CD14-positive monocyte (primary cell): ENCODE measurements at regions not wholly inside any gene's neighbourhood (a gene's known extent, or its start where the extent isn't known, plus 50 kb on each side); places are given as distances from the start of the nearest gene placed in this dataset.

Experiments used
- DNase-seq, 3 donors: peaks; one replicate each; pipeline ENCODE4 v3.0.0-alpha.2; 2011 to 2022
- H2AFZ ChIP-seq: 2 replicates; pipeline ENCODE4 v1.6.0; 2012; ENCODE audit warnings: mild to moderate bottlenecking, low read depth, low read length, inconsistent platforms; ENCODE audit not compliant: insufficient read depth, poor library complexity, severe bottlenecking
- H3K27ac ChIP-seq, 2 donors: 1 replicate in 1 of 2; 2 replicates in 1 of 2; pipeline ENCODE4 v1.5.1; 2012 to 2013; ENCODE audit warnings: low read length in 2 of 2, control low read depth in 1 of 2, inconsistent platforms in 1 of 2, low read depth in 1 of 2, mild to moderate bottlenecking in 1 of 2
- H3K27me3 ChIP-seq, 2 donors: one replicate each; pipeline versions ENCODE4 v1.6.0 to v1.6.1; 2011 to 2013; ENCODE audit warnings: low read length in 2 of 2; ENCODE audit not compliant: control insufficient read depth in 2 of 2, insufficient read depth in 2 of 2
- H3K36me3 ChIP-seq, 2 donors: replicated peaks in 1 of 2; 1 replicate in 1 of 2; 2 replicates in 1 of 2; pipeline versions ENCODE4 v1.5.1 to v1.6.1; 2012 to 2013; ENCODE audit warnings: low read length in 2 of 2, control low read depth in 1 of 2, inconsistent platforms in 1 of 2, mild to moderate bottlenecking in 1 of 2; ENCODE audit not compliant: insufficient read depth in 2 of 2, control insufficient read depth in 1 of 2
- H3K4me1 ChIP-seq, 2 donors: 1 replicate in 1 of 2; 2 replicates in 1 of 2; pipeline versions ENCODE4 v1.5.1 to v1.6.1; 2012 to 2013; ENCODE audit warnings: low read length in 2 of 2, control low read depth in 1 of 2, inconsistent platforms in 1 of 2, mild to moderate bottlenecking in 1 of 2, moderate library complexity in 1 of 2; ENCODE audit not compliant: insufficient read depth in 2 of 2, control insufficient read depth in 1 of 2
- H3K4me2 ChIP-seq: replicated peaks from 2 replicates; pipeline ENCODE3; 2012; ENCODE audit warnings: low read length, moderate library complexity, mild to moderate bottlenecking; ENCODE audit not compliant: poor library complexity, severe bottlenecking; ENCODE audit errors: extremely low read depth
- H3K4me3 ChIP-seq, 3 experiments: fragments of 200-600 bp in 1 of 3; sonication (generic) in 1 of 3; replicated peaks in 1 of 3; 1 replicate in 2 of 3; 2 replicates in 1 of 3; pipeline ENCODE4 v1.5.1; 2011 to 2013; ENCODE audit warnings: low read length in 3 of 3, mild to moderate bottlenecking in 3 of 3, control low read depth in 2 of 3, low read depth in 2 of 3, inconsistent platforms in 1 of 3, moderate library complexity in 1 of 3
- H3K79me2 ChIP-seq: 2 replicates; pipeline ENCODE4 v1.6.0; 2012; ENCODE audit warnings: mild to moderate bottlenecking, control low read depth, inconsistent platforms, low read length, moderate library complexity; ENCODE audit not compliant: insufficient read depth
- H3K9ac ChIP-seq: 2 replicates; pipeline ENCODE4 v1.6.0; 2017; ENCODE audit warnings: low read length, mild to moderate bottlenecking; ENCODE audit not compliant: insufficient read depth, poor library complexity, severe bottlenecking
- H3K9me3 ChIP-seq, 2 donors: replicated peaks in 1 of 2; 1 replicate in 1 of 2; 2 replicates in 1 of 2; pipeline versions ENCODE4 v1.5.1 to v1.6.1; 2012 to 2013; ENCODE audit warnings: low read length in 2 of 2, control low read depth in 1 of 2; ENCODE audit not compliant: control insufficient read depth in 1 of 2, insufficient read depth in 1 of 2
- H4K20me1 ChIP-seq: 2 replicates; pipeline ENCODE4 v1.6.0; 2012; ENCODE audit warnings: mild to moderate bottlenecking, low read length, control low read depth, moderate library complexity; ENCODE audit not compliant: insufficient read depth
- H3K27ac Mint-ChIP-seq, 7 donors: one replicate each; pipeline ENCODE4 v1.8.0; 2020; ENCODE audit warnings: mild to moderate bottlenecking in 7 of 7, mixed read lengths in 7 of 7, moderate library complexity in 6 of 7, inconsistent platforms in 2 of 7
- H3K27me3 Mint-ChIP-seq, 3 donors: one replicate each; pipeline ENCODE4 v1.8.0; 2021 to 2022; ENCODE audit warnings: low read depth in 3 of 3, mild to moderate bottlenecking in 3 of 3, mixed read lengths in 3 of 3, moderate library complexity in 3 of 3, inconsistent platforms in 1 of 3
- H3K36me3 Mint-ChIP-seq, 2 donors: one replicate each; pipeline ENCODE4 v1.8.0; 2020; ENCODE audit warnings: mixed read lengths in 2 of 2, inconsistent platforms in 1 of 2, mild to moderate bottlenecking in 1 of 2
- H3K4me1 Mint-ChIP-seq: one replicate; pipeline ENCODE4 v1.8.0; 2020; ENCODE audit warnings: mild to moderate bottlenecking, mixed read lengths
- H3K4me3 Mint-ChIP-seq, 2 donors: one replicate each; pipeline ENCODE4 v1.8.0; 2020; ENCODE audit warnings: mild to moderate bottlenecking in 2 of 2, mixed read lengths in 2 of 2, moderate library complexity in 1 of 2
- H3K9me3 Mint-ChIP-seq, 7 donors: one replicate each; pipeline ENCODE4 v1.8.0; 2020 to 2022; ENCODE audit warnings: mixed read lengths in 7 of 7, mild to moderate bottlenecking in 6 of 7, moderate library complexity in 6 of 7, inconsistent platforms in 2 of 7
- WGBS: methylation state at CpG from one replicate; pipeline ENCODE4 v1.1.5; 2013; ENCODE audit warnings: missing lambda C conversion rate; ENCODE audit not compliant: insufficient coverage; 5-methylcytosine and 5-hydroxymethylcytosine counted together
- intact Hi-C, 2 donors: fragments of 100-400 bp; cut with micrococcal nuclease; formaldehyde crosslinking; loops; one replicate each; pipeline versions ENCODE4 v1.15.0 to v1.15.1; 2023
- TF ChIP-seq, protein P1 (sequence below): fragments of 200-600 bp; IDR thresholded peaks from one replicate; pipeline ENCODE4 v1.8.0; 2022; ENCODE audit warnings: antibody characterized with exemption, mild to moderate bottlenecking

DNA sequence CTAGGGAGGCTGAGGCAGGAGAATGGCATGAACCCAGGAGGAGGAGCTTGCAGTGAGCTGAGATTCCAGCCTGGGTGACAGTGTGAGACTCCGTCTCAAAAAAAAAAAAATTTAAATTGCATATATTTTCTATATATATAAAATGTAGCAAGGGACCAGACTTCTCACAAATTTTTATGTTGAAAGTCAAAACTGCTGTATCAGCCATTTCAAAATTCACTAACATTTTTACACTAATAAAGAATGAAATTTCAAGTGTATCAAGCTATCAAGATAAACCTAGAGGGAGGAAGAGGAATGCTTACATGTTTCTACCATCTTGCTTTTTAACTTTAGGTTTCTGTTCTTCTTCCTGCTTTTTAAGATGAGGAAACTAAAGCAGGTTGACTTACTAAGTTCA is 464.0 kb downstream of the KCNJ3 start:
- Histone ChIP-seq H3K27me3 (no peaks in the 10 kb centered on the region), H3K4me2 (no peak overlapping the region), H3K4me1 (no peaks in the 10 kb centered on the region), H3K79me2 (no peaks in the 10 kb centered on the region), H3K27ac (no peak overlapping the region), H3K4me3 (no peak overlapping the region), H3K36me3 (no peaks in the 10 kb centered on the region), H3K9me3 (peaks cover 0 to 2% of the 10 kb centered on the region in 2 donors), H3K9ac (no peak overlapping the region), H4K20me1 (no peaks in the 10 kb centered on the region), H2AFZ (no peak overlapping the region)
- no peaks in the 10 kb centered on the region for H3K36me3 Mint-ChIP-seq
- peaks cover 0 to 4% (median 0%) of the 10 kb centered on the region in 7 donors for H3K9me3 Mint-ChIP-seq
- H3K4me3 Mint-ChIP-seq = no peak overlapping the region
- no CpG with 5 or more reads among the region's 1 CpG for WGBS
- TF ChIP-seq, protein P1, sequence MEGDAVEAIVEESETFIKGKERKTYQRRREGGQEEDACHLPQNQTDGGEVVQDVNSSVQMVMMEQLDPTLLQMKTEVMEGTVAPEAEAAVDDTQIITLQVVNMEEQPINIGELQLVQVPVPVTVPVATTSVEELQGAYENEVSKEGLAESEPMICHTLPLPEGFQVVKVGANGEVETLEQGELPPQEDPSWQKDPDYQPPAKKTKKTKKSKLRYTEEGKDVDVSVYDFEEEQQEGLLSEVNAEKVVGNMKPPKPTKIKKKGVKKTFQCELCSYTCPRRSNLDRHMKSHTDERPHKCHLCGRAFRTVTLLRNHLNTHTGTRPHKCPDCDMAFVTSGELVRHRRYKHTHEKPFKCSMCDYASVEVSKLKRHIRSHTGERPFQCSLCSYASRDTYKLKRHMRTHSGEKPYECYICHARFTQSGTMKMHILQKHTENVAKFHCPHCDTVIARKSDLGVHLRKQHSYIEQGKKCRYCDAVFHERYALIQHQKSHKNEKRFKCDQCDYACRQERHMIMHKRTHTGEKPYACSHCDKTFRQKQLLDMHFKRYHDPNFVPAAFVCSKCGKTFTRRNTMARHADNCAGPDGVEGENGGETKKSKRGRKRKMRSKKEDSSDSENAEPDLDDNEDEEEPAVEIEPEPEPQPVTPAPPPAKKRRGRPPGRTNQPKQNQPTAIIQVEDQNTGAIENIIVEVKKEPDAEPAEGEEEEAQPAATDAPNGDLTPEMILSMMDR = no peak
- intact Hi-C loops = no loop called here
- H3K27ac Mint-ChIP-seq = no peak overlapping the region
- no peaks in the 10 kb centered on the region for H3K4me1 Mint-ChIP-seq
- H3K27me3 Mint-ChIP-seq = peaks cover 0 to 2% (median 0%) of the 10 kb centered on the region in 3 donors
- DNase-seq = no peak

DNA sequence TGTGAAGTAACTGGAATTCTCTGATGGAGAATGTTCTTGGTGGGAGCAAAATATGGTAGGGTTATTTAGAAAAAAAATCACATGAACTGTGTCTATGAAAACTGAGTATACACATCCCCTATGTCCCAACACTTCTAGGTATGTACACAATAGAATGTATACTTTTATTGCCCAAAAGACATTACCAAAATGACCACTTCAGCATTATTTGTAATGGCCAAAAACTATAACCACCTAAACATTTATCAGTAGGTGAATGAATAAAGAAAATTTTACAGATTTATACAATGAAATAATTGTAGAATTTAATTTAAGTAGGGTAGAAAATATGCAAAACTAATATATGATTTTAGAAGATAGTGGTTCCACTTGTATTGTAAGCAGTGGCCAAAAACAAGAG is 462.8 kb downstream of the KCNJ3 start:
- no peak overlapping the region for H3K4me2 ChIP-seq

More for the DNA sequence above, 462.8 kb downstream of the KCNJ3 start:
- Histone ChIP-seq H3K9ac (no peak overlapping the region), H3K4me1 (no peaks in the 10 kb centered on the region), H2AFZ (no peak overlapping the region), H3K36me3 (no peaks in the 10 kb centered on the region), H4K20me1 (no peaks in the 10 kb centered on the region), H3K9me3 (peaks cover 0 to 4% of the 10 kb centered on the region in 2 donors), H3K79me2 (no peaks in the 10 kb centered on the region), H3K4me3 (no peak overlapping the region), H3K27me3 (no peaks in the 10 kb centered on the region), H3K27ac (no peak overlapping the region)
- Mint-ChIP-seq H3K27me3 (peaks cover 0 to 2% (median 0%) of the 10 kb centered on the region in 3 donors), H3K27ac (no peak overlapping the region), H3K4me3 (no peak overlapping the region), H3K4me1 (no peaks in the 10 kb centered on the region), H3K36me3 (no peaks in the 10 kb centered on the region), H3K9me3 (peaks cover 0 to 4% (median 0%) of the 10 kb centered on the region in 7 donors)
- DNase-seq = no peak
- intact Hi-C loops = no loop called here
- TF ChIP-seq, protein P1 = no peak
